GM23338 (cell line): ENCODE measurements at regions not wholly inside any gene's neighbourhood (a gene's known extent, or its start where the extent isn't known, plus 50 kb on each side); places are given as distances from the start of the nearest gene placed in this dataset.

ENCODE experiments used
- ATAC-seq: fragments of 200-7000 bp; cut with Tn5 transposase; 3 replicates; pipeline ENCODE4 v1.9.1; 2020
- DNase-seq: peaks from one replicate; pipeline ENCODE4 v3.0.0-alpha.2; 2015; ENCODE audit warnings: low spot score
- H2AFZ ChIP-seq: fragments of 200-600 bp; sonication (generic); 2 replicates; pipeline ENCODE4 v1.8.0; 2016; ENCODE audit warnings: antibody characterized with exemption, mild to moderate bottlenecking, moderate library complexity
- H3F3A ChIP-seq: fragments of 200-600 bp; sonication (generic); replicated peaks from 2 replicates; pipeline ENCODE4 v1.8.0; 2017; ENCODE audit warnings: antibody characterized with exemption, mixed run types, low read depth
- H3K27ac ChIP-seq: fragments of 200-600 bp; sonication (generic); 2 replicates; pipeline ENCODE4 v1.6.1; 2016; ENCODE audit warnings: low read depth
- H3K27me3 ChIP-seq: fragments of 200-600 bp; sonication (generic); 2 replicates; pipeline ENCODE4 v1.8.0; 2016; ENCODE audit warnings: mild to moderate bottlenecking, mixed run types, moderate library complexity; ENCODE audit not compliant: insufficient read depth
- H3K36me3 ChIP-seq: fragments of 200-600 bp; sonication (generic); 2 replicates; pipeline ENCODE4 v1.8.0; 2016; ENCODE audit warnings: mild to moderate bottlenecking; ENCODE audit not compliant: insufficient read depth
- H3K4me1 ChIP-seq: fragments of 200-600 bp; sonication (generic); 2 replicates; pipeline ENCODE4 v1.8.0; 2016; ENCODE audit warnings: mild to moderate bottlenecking, moderate library complexity; ENCODE audit not compliant: insufficient read depth
- H3K4me2 ChIP-seq: fragments of 200-600 bp; sonication (generic); 2 replicates; pipeline ENCODE4 v1.7.1; 2017; ENCODE audit warnings: mixed run types
- H3K4me3 ChIP-seq: fragments of 200-600 bp; sonication (generic); 2 replicates; pipeline ENCODE4 v1.6.1; 2016; ENCODE audit warnings: mixed run types
- H3K79me2 ChIP-seq: fragments of 200-600 bp; sonication (generic); replicated peaks from 2 replicates; pipeline ENCODE4 v1.8.0; 2017; ENCODE audit warnings: mild to moderate bottlenecking; ENCODE audit not compliant: insufficient read depth
- H3K9me2 ChIP-seq: fragments of 200-600 bp; sonication (generic); 2 replicates; pipeline ENCODE4 v1.8.0; 2017; ENCODE audit not compliant: insufficient read depth
- H4K20me1 ChIP-seq: fragments of 200-600 bp; sonication (generic); replicated peaks from 2 replicates; pipeline ENCODE4 v1.8.0; 2017; ENCODE audit warnings: mild to moderate bottlenecking; ENCODE audit not compliant: insufficient read depth
- H3K27ac Mint-ChIP-seq: 2 replicates; pipeline ENCODE4 v1.8.0; 2020; ENCODE audit warnings: inconsistent platforms, mild to moderate bottlenecking, moderate library complexity, mixed read lengths
- H3K27me3 Mint-ChIP-seq: 3 replicates; pipeline ENCODE4 v1.8.0; 2022; ENCODE audit warnings: low read depth, mild to moderate bottlenecking, moderate library complexity, mixed read lengths, inconsistent platforms; ENCODE audit not compliant: insufficient read depth, poor library complexity
- H3K36me3 Mint-ChIP-seq: 3 replicates; pipeline ENCODE4 v1.8.0; 2021; ENCODE audit warnings: low read depth, mild to moderate bottlenecking, inconsistent platforms, moderate library complexity, mixed read lengths
- H3K4me1 Mint-ChIP-seq: 3 replicates; pipeline ENCODE4 v1.8.0; 2020; ENCODE audit warnings: mild to moderate bottlenecking, inconsistent platforms, mixed read lengths
- H3K4me3 Mint-ChIP-seq: 3 replicates; pipeline ENCODE4 v1.8.0; 2021; ENCODE audit warnings: moderate library complexity, mild to moderate bottlenecking, inconsistent platforms, mixed read lengths
- H3K9me3 Mint-ChIP-seq: 3 replicates; pipeline ENCODE4 v1.8.0; 2020; ENCODE audit warnings: moderate library complexity, mild to moderate bottlenecking, inconsistent platforms, mixed read lengths
- JUNB ChIP-seq: IDR thresholded peaks from one replicate; pipeline ENCODE4 v1.6.1; 2016; ENCODE audit warnings: antibody characterized with exemption; ENCODE audit not compliant: unreplicated experiment
- POLR2AphosphoS5 ChIP-seq: IDR thresholded peaks from 2 replicates; pipeline ENCODE4 v1.6.1; 2016; ENCODE audit warnings: antibody characterized with exemption, low read depth
- STAT1 ChIP-seq: IDR thresholded peaks from one replicate; pipeline ENCODE4 v1.6.1; 2016; ENCODE audit warnings: antibody characterized with exemption; ENCODE audit not compliant: unreplicated experiment
- ZNF331 ChIP-seq: fragments of 250-450 bp; sonication (Bioruptor Pico); IDR thresholded peaks from 2 replicates; pipeline ENCODE4 v1.5.0; 2020; ENCODE audit warnings: low read depth, mild to moderate bottlenecking, moderate library complexity
- TF ChIP-seq, protein P1 (sequence below): IDR thresholded peaks from 2 replicates; pipeline ENCODE4 v1.6.1; 2016; ENCODE audit warnings: antibody characterized with exemption
- TF ChIP-seq, protein P2 (sequence below): IDR thresholded peaks from one replicate; pipeline ENCODE4 v1.6.1; 2018; ENCODE audit warnings: antibody characterized with exemption; ENCODE audit not compliant: unreplicated experiment
- TF ChIP-seq, protein P3 (sequence below): fragments of 250-450 bp; sonication (Bioruptor Pico); IDR thresholded peaks from 2 replicates; pipeline ENCODE4 v1.5.0; 2020; ENCODE audit warnings: mild to moderate bottlenecking, moderate library complexity

DNA sequence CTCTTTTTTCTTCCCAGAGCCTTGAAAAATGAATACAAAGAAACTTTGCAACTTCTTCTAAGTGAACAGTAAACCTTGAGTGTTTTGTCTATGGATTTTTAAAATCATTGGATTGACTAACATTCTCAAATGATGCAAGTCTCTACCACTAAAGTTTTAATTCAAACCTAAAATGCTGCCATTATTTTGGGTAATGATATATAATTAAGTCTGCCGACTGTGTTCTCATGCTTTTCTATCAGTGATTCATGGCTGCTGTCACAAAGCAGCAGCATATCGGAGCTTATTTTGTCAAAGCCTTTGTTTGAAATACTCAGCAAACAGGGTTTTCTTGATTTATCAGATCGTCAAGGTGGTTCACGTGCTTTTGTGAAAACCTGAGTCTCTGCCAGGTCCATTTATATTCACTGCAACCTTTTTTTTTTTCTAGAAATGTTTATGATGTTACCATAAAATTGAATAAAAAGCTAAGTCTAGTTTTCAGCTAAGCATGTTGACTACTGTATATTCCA lies 96.3 kb downstream of the GJA1 start (continued):
- TF ChIP-seq, protein P1, sequence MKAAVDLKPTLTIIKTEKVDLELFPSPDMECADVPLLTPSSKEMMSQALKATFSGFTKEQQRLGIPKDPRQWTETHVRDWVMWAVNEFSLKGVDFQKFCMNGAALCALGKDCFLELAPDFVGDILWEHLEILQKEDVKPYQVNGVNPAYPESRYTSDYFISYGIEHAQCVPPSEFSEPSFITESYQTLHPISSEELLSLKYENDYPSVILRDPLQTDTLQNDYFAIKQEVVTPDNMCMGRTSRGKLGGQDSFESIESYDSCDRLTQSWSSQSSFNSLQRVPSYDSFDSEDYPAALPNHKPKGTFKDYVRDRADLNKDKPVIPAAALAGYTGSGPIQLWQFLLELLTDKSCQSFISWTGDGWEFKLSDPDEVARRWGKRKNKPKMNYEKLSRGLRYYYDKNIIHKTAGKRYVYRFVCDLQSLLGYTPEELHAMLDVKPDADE = no peak
- TF ChIP-seq JUNB = no peak
- TF ChIP-seq POLR2AphosphoS5 = no peak
- no peak for TF ChIP-seq ZNF331
- TF ChIP-seq STAT1 = no peak

DNA sequence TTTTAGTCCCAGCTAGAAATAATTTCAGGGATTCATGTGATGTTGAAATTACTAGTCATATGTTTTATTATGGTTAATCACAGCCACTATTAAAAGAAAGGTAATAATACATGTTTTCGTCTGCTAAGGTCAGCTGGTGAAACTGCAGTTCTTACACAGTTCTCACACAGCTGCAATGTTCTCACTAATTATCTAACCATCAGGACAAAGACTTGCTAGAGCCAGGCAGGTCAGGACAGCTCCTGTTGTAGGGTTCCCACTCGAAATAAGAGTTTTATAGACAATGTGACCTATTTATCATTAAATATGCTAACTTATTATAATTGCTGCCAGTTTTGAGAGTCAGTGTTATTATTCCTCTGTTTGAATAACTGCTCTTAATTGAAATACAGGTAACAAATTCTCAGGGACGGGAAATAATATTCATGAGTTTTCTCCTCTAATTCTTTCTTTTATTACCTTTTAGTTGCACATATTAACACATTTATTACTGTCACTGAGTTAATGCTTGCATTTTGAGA lies 97.9 kb downstream of the GJA1 start:
- H3K27ac ChIP-seq = 0 out of 2 replicates have a peak overlapping the region, but pooled peaks have one; percentile 10
- H3K4me2 ChIP-seq = no peak overlapping the region
- H3K79me2 ChIP-seq = no peaks in the 10 kb centered on the region
- no peaks in the 10 kb centered on the region for H3K27me3 ChIP-seq
- Mint-ChIP-seq H3K27me3 (no peaks in the 10 kb centered on the region), H3K4me3 (no peak overlapping the region), H3K27ac (no peak overlapping the region), H3K36me3 (no peaks in the 10 kb centered on the region), H3K9me3 (peaks cover 4% of the 10 kb centered on the region; the same call in 1 of the 3 replicates), H3K4me1 (peaks cover 11% of the 10 kb centered on the region)
- DNase-seq (no peak), ATAC-seq (no peak)
- H3F3A ChIP-seq = no peaks in the 10 kb centered on the region
- H3K9me2 ChIP-seq = peaks cover 3% of the 10 kb centered on the region; the same call in 1 of the 2 replicates
- H3K4me1 ChIP-seq = 0 out of 2 replicates have a peak, but pooled peaks cover 6% of the 10 kb centered on the region
- peak overlapping the region; percentile 25; the same call in 1 of the 2 replicates for H2AFZ ChIP-seq
- no peaks in the 10 kb centered on the region for H4K20me1 ChIP-seq
- TF ChIP-seq, protein P2, sequence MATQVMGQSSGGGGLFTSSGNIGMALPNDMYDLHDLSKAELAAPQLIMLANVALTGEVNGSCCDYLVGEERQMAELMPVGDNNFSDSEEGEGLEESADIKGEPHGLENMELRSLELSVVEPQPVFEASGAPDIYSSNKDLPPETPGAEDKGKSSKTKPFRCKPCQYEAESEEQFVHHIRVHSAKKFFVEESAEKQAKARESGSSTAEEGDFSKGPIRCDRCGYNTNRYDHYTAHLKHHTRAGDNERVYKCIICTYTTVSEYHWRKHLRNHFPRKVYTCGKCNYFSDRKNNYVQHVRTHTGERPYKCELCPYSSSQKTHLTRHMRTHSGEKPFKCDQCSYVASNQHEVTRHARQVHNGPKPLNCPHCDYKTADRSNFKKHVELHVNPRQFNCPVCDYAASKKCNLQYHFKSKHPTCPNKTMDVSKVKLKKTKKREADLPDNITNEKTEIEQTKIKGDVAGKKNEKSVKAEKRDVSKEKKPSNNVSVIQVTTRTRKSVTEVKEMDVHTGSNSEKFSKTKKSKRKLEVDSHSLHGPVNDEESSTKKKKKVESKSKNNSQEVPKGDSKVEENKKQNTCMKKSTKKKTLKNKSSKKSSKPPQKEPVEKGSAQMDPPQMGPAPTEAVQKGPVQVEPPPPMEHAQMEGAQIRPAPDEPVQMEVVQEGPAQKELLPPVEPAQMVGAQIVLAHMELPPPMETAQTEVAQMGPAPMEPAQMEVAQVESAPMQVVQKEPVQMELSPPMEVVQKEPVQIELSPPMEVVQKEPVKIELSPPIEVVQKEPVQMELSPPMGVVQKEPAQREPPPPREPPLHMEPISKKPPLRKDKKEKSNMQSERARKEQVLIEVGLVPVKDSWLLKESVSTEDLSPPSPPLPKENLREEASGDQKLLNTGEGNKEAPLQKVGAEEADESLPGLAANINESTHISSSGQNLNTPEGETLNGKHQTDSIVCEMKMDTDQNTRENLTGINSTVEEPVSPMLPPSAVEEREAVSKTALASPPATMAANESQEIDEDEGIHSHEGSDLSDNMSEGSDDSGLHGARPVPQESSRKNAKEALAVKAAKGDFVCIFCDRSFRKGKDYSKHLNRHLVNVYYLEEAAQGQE = no peak
- TF ChIP-seq POLR2AphosphoS5 = no peak
- no peak for TF ChIP-seq ZNF331
- TF ChIP-seq, protein P1 = no peak
- TF ChIP-seq, protein P3, sequence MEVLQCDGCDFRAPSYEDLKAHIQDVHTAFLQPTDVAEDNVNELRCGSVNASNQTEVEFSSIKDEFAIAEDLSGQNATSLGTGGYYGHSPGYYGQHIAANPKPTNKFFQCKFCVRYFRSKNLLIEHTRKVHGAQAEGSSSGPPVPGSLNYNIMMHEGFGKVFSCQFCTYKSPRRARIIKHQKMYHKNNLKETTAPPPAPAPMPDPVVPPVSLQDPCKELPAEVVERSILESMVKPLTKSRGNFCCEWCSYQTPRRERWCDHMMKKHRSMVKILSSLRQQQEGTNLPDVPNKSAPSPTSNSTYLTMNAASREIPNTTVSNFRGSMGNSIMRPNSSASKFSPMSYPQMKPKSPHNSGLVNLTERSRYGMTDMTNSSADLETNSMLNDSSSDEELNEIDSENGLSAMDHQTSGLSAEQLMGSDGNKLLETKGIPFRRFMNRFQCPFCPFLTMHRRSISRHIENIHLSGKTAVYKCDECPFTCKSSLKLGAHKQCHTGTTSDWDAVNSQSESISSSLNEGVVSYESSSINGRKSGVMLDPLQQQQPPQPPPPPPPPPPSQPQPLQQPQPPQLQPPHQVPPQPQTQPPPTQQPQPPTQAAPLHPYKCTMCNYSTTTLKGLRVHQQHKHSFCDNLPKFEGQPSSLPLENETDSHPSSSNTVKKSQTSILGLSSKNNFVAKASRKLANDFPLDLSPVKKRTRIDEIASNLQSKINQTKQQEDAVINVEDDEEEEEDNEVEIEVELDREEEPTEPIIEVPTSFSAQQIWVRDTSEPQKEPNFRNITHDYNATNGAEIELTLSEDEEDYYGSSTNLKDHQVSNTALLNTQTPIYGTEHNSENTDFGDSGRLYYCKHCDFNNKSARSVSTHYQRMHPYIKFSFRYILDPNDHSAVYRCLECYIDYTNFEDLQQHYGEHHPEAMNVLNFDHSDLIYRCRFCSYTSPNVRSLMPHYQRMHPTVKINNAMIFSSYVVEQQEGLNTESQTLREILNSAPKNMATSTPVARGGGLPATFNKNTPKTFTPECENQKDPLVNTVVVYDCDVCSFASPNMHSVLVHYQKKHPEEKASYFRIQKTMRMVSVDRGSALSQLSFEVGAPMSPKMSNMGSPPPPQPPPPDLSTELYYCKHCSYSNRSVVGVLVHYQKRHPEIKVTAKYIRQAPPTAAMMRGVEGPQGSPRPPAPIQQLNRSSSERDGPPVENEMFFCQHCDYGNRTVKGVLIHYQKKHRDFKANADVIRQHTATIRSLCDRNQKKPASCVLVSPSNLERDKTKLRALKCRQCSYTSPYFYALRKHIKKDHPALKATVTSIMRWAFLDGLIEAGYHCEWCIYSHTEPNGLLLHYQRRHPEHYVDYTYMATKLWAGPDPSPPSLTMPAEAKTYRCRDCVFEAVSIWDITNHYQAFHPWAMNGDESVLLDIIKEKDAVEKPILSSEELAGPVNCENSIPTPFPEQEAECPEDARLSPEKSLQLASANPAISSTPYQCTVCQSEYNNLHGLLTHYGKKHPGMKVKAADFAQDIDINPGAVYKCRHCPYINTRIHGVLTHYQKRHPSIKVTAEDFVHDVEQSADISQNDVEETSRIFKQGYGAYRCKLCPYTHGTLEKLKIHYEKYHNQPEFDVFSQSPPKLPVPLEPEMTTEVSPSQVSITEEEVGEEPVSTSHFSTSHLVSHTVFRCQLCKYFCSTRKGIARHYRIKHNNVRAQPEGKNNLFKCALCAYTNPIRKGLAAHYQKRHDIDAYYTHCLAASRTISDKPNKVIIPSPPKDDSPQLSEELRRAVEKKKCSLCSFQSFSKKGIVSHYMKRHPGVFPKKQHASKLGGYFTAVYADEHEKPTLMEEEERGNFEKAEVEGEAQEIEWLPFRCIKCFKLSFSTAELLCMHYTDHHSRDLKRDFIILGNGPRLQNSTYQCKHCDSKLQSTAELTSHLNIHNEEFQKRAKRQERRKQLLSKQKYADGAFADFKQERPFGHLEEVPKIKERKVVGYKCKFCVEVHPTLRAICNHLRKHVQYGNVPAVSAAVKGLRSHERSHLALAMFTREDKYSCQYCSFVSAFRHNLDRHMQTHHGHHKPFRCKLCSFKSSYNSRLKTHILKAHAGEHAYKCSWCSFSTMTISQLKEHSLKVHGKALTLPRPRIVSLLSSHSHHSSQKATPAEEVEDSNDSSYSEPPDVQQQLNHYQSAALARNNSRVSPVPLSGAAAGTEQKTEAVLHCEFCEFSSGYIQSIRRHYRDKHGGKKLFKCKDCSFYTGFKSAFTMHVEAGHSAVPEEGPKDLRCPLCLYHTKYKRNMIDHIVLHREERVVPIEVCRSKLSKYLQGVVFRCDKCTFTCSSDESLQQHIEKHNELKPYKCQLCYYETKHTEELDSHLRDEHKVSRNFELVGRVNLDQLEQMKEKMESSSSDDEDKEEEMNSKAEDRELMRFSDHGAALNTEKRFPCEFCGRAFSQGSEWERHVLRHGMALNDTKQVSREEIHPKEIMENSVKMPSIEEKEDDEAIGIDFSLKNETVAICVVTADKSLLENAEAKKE (CRISPR knock-in tag) = no peak
- H3K36me3 ChIP-seq = no peaks in the 10 kb centered on the region
- H3K4me3 ChIP-seq = no peak overlapping the region
